CD4-positive, alpha-beta memory T cell (primary cell): ENCODE measurements at regions not wholly inside any gene's neighbourhood (a gene's known extent, or its start where the extent isn't known, plus 50 kb on each side); places are given as distances from the start of the nearest gene placed in this dataset.
A peak's percentile ranks its signal among the peaks of the same experiment; 100 is the strongest.

ENCODE experiments used
- CTCF ChIA-PET: fragments of 350-600 bp; sonication (Branson Sonifier 250); formaldehyde crosslinking; loops from one replicate; lab custom pipeline; 2021; ENCODE audit warnings: inconsistent platforms; ENCODE audit not compliant: partially characterized antibody; lab: Charles Lee
- POLR2A ChIA-PET: fragments of 350-600 bp; sonication (Branson Sonifier 250); formaldehyde crosslinking; loops from one replicate; lab custom pipeline; 2021; ENCODE audit not compliant: partially characterized antibody; lab: Charles Lee
- DNase-seq, 5 donors: peaks; one replicate each; pipeline versions ENCODE4 v3.0.0 to v3.0.0-alpha.2; 2020 to 2022; ENCODE audit warnings: mixed read lengths in 1 of 5
- H3K27ac ChIP-seq: one replicate; pipeline ENCODE4 v1.7.0; 2013; ENCODE audit warnings: low read depth, low read length
- H3K27me3 ChIP-seq: 2 replicates; pipeline ENCODE4 v1.7.0; 2013; ENCODE audit warnings: mild to moderate bottlenecking, low read length, moderate library complexity; ENCODE audit not compliant: insufficient read depth
- H3K36me3 ChIP-seq: 2 replicates; pipeline ENCODE4 v1.7.0; 2013; ENCODE audit warnings: mild to moderate bottlenecking, low read length, moderate library complexity; ENCODE audit not compliant: insufficient read depth
- H3K4me1 ChIP-seq: 2 replicates; pipeline ENCODE4 v1.7.0; 2013; ENCODE audit warnings: mild to moderate bottlenecking, low read length, moderate library complexity; ENCODE audit not compliant: insufficient read depth
- H3K4me3 ChIP-seq, 2 donors: one replicate each; pipeline ENCODE4 v1.7.0; 2013; ENCODE audit warnings: low read length in 2 of 2, mild to moderate bottlenecking in 1 of 2
- H3K9me3 ChIP-seq, 2 donors: one replicate each; pipeline ENCODE4 v1.7.0; 2013; ENCODE audit warnings: low read length in 2 of 2, control low read depth in 1 of 2; ENCODE audit not compliant: control insufficient read depth in 1 of 2
- H3K27ac Mint-ChIP-seq, 7 donors: one replicate each; pipeline ENCODE4 v1.8.0; 2020 to 2021; ENCODE audit warnings: mixed read lengths in 7 of 7, mild to moderate bottlenecking in 6 of 7, inconsistent platforms in 3 of 7, moderate library complexity in 3 of 7
- H3K27me3 Mint-ChIP-seq, 2 donors: one replicate each; pipeline ENCODE4 v1.8.0; 2020 to 2021; ENCODE audit warnings: mixed read lengths in 2 of 2
- H3K36me3 Mint-ChIP-seq, 2 donors: one replicate each; pipeline ENCODE4 v1.8.0; 2020 to 2021; ENCODE audit warnings: mixed read lengths in 2 of 2, inconsistent platforms in 1 of 2, mild to moderate bottlenecking in 1 of 2
- H3K4me1 Mint-ChIP-seq, 4 donors: one replicate each; pipeline ENCODE4 v1.8.0; 2020 to 2021; ENCODE audit warnings: mixed read lengths in 4 of 4, mild to moderate bottlenecking in 1 of 4
- H3K4me3 Mint-ChIP-seq, 8 donors: one replicate each; pipeline ENCODE4 v1.8.0; 2020 to 2021; ENCODE audit warnings: mixed read lengths in 8 of 8, mild to moderate bottlenecking in 7 of 8, moderate library complexity in 6 of 8, inconsistent platforms in 3 of 8
- H3K9me3 Mint-ChIP-seq, 8 donors: one replicate each; pipeline ENCODE4 v1.8.0; 2020 to 2021; ENCODE audit warnings: mixed read lengths in 8 of 8, mild to moderate bottlenecking in 5 of 8, inconsistent platforms in 3 of 8, moderate library complexity in 1 of 8
- intact Hi-C: fragments of 100-400 bp; cut with micrococcal nuclease; formaldehyde crosslinking; loops from one replicate; pipeline ENCODE4 v1.15.1; 2023

DNA sequence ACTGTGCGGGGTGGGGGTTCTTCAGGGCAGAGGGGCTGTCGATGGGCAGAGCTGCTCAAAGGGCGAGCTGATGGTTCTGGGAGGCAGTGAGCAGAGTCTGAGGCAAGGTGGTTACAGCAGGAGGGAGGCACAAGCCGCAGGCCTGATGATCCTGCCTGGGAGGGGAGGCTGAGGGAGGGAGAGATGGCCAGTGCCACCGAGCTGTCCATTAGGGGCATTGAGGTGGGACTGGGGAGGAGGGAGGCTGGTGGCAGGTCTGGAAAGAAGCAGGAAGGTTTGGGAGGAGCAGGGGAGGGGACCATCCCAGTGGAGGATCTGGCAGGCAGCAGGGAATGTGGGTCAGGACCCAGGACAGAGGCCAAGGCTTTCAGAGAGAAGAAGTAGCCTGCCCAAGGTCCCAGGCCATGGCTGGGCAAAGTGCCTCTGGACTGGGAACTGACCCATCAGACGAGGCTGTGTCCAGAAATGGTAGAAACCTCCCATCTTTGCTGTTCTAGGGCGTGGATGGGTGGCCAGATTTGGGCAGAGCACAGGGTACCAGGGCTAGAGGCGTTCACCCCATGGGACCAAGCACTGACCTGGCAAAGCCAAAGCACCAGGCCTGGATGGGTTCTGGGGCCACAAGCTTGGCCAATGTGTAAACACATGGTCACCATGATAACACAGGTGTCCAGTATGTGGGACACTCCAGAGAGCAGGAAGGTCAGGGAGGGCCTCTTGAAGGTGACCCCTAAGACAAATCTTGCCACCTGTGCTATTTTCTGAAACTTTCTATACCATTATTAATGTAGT is 55.5 kb downstream of the INHBB start:
- Mint-ChIP-seq H3K4me1 (no peaks in the 10 kb centered on the region), H3K27me3 (peaks cover 7 to 15% of the 10 kb centered on the region in 2 donors), H3K4me3 (no peak overlapping the region), H3K9me3 (peaks cover 0 to 4% (median under 1%) of the 10 kb centered on the region in 8 donors), H3K27ac (no peak overlapping the region), H3K36me3 (no peaks in the 10 kb centered on the region)
- Histone ChIP-seq H3K4me1 (no peaks in the 10 kb centered on the region), H3K27ac (no peak overlapping the region), H3K4me3 (no peak overlapping the region), H3K36me3 (no peaks in the 10 kb centered on the region), H3K9me3 (no peaks in the 10 kb centered on the region), H3K27me3 (no peaks in the 10 kb centered on the region)
- ChIA-PET POLR2A (no interaction called here), CTCF (no interaction called here)
- no peak for DNase-seq
- intact Hi-C loops, result no loop called here

DNA sequence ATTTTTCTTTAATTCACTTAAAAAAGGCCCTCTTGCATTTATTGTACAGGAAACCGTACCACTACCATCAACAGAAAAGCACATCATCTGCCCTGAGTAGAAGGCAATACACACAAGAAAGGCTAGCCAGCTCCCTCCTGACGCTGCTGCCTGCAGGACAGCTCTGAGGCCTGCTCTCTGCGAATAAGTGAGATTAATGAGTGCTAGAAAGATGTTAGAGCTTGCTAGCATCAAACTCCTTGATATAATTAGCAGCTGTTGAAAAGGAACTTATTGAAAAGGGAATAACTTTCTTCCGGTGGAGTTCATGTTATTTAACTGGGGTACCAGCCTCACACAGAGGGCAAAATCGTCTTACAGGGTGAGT is 56.1 kb downstream of the INHBB start:
- no peaks in the 10 kb centered on the region for H3K4me1 Mint-ChIP-seq
- H3K9me3 Mint-ChIP-seq, result peaks cover 0 to 7% (median 1%) of the 10 kb centered on the region in 8 donors
- intact Hi-C loops, result no loop called here
- no peak overlapping the region for H3K4me3 Mint-ChIP-seq
- H3K36me3 ChIP-seq, result no peaks in the 10 kb centered on the region
- peaks cover 7 to 13% of the 10 kb centered on the region in 2 donors for H3K27me3 Mint-ChIP-seq
- ChIA-PET POLR2A (no interaction called here), CTCF (no interaction called here)
- no peak for DNase-seq
- no peaks in the 10 kb centered on the region for H3K9me3 ChIP-seq
- no peaks in the 10 kb centered on the region for H3K4me1 ChIP-seq
- no peaks in the 10 kb centered on the region for H3K36me3 Mint-ChIP-seq
- no peak overlapping the region for H3K27ac ChIP-seq
- H3K27me3 ChIP-seq, result no peaks in the 10 kb centered on the region
- no peak overlapping the region for H3K27ac Mint-ChIP-seq
- H3K4me3 ChIP-seq, result no peak overlapping the region

DNA sequence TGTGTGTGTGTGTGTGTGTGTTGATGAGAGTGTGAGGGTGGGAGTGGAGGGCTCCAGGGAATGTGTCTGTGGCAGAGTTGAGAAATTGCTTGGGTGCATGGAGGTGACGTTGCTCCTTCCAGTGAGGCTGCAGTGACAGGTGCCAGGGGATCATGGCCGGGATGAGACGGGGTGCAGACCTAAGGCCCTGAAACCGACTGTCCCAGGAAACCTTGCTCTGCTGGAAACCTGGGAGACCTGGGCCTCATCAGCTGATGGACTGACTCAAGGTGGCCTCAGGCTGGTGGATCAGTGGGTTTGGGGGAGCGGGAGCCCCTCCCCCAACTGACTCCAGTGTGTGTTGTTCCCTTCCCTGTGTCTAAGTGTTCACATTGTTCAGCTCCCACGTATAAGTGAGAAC is 56.6 kb downstream of the INHBB start:
- H3K9me3 ChIP-seq, result no peaks in the 10 kb centered on the region

DNA sequence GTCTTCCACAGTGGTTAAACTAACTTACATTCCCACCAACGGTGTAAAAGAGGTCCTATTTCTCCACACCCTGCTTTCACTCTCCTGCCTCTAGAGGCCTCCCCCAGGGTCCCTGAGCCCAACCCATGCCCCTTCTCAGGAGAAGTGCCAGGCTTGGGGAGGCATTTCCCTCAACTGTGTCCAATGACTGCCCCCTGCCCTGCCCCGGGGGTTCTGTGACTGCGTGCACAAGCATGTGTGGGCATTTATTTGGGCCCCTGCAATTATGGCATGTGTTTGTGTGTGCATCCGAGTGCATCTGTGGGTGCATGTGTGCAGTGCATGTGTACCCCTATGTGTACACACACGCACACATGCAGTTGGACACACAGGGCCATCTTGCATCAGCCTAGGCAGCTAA is 57.3 kb downstream of the INHBB start:
- CTCF ChIA-PET, result no interaction called here
- Histone ChIP-seq H3K9me3 (no peaks in the 10 kb centered on the region), H3K4me1 (no peaks in the 10 kb centered on the region), H3K4me3 (no peak overlapping the region), H3K27me3 (no peaks in the 10 kb centered on the region), H3K36me3 (no peaks in the 10 kb centered on the region), H3K27ac (no peak overlapping the region)
- Mint-ChIP-seq H3K27ac (no peak overlapping the region), H3K36me3 (no peaks in the 10 kb centered on the region), H3K9me3 (peaks cover 0 to 11% (median 4%) of the 10 kb centered on the region in 8 donors), H3K4me1 (no peaks in the 10 kb centered on the region), H3K4me3 (no peak overlapping the region), H3K27me3 (peaks cover 5 to 7% of the 10 kb centered on the region in 2 donors)
- POLR2A ChIA-PET, result no interaction called here
- intact Hi-C loops, result no loop called here
- DNase-seq, result no peak

More for the DNA sequence above, 56.6 kb downstream of the INHBB start:
- peaks cover 7 to 11% of the 10 kb centered on the region in 2 donors for H3K27me3 Mint-ChIP-seq
- no peak for DNase-seq
- H3K9me3 Mint-ChIP-seq, result peaks cover 0 to 9% (median 2%) of the 10 kb centered on the region in 8 donors
- H3K4me1 Mint-ChIP-seq, result no peaks in the 10 kb centered on the region
- Histone ChIP-seq H3K4me3 (no peak overlapping the region), H3K27me3 (no peaks in the 10 kb centered on the region), H3K4me1 (no peaks in the 10 kb centered on the region), H3K27ac (no peak overlapping the region), H3K36me3 (no peaks in the 10 kb centered on the region)
- no peak overlapping the region for H3K27ac Mint-ChIP-seq
- H3K4me3 Mint-ChIP-seq, result peak overlapping the region in 1 of 8 donors; percentile 27
- POLR2A ChIA-PET, result no interaction called here
- intact Hi-C loops, result no loop called here
- CTCF ChIA-PET, result no interaction called here
- H3K36me3 Mint-ChIP-seq, result no peaks in the 10 kb centered on the region

DNA sequence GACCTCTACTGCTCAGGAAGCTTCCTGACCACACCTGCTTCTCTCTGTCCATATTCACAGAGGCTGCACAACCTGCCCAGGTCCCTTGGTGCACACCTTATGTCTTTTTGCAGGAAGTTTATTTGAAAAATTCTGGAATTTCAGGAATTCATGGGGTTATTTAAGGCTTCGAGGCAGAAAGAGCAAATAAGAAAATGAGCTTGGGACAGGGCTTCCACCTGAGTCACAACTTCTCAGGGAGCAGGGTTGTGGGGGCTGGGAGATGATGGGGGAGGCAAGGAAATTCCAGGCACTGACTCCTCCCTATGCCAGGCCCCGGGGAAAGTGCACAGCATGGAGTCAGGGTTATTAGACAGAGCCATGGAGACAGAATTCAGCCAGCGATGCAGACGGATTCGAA is 57.7 kb downstream of the INHBB start:
- Mint-ChIP-seq H3K36me3 (no peaks in the 10 kb centered on the region), H3K4me1 (no peaks in the 10 kb centered on the region), H3K4me3 (no peak overlapping the region), H3K9me3 (peaks cover 0 to 15% (median 5%) of the 10 kb centered on the region in 8 donors), H3K27ac (no peak overlapping the region), H3K27me3 (peaks cover 3 to 5% of the 10 kb centered on the region in 2 donors)
- H3K9me3 ChIP-seq, result no peaks in the 10 kb centered on the region
- H3K4me1 ChIP-seq, result no peaks in the 10 kb centered on the region
- H3K27ac ChIP-seq, result no peak overlapping the region
- H3K36me3 ChIP-seq, result no peaks in the 10 kb centered on the region
- H3K4me3 ChIP-seq, result no peak overlapping the region
- DNase-seq, result no peak
- CTCF ChIA-PET, result no interaction called here
- POLR2A ChIA-PET, result no interaction called here
- no peaks in the 10 kb centered on the region for H3K27me3 ChIP-seq
- intact Hi-C loops, result no loop called here

DNA sequence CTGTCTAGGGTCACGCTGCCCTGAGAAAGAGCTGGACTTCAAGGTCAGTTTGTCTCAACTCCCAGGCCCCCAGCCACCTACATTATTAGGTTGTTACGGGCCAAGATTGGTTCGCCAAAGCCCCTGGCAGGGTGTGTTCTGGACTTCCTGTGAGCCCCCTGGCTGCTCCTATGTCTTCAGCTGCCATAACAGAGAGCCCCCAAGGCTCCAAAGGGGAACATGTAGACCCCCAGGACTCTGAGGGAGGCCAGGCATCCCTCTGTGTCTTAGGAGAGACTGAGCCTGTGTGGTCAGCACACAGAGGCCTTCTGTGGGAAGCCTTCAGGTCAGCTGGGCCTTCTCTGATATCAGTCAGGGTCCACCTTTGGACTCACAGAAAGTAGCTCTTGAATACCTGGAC is 58.3 kb downstream of the INHBB start:
- ChIA-PET CTCF (no interaction called here), POLR2A (no interaction called here)
- H3K4me3 Mint-ChIP-seq, result no peak overlapping the region

DNA sequence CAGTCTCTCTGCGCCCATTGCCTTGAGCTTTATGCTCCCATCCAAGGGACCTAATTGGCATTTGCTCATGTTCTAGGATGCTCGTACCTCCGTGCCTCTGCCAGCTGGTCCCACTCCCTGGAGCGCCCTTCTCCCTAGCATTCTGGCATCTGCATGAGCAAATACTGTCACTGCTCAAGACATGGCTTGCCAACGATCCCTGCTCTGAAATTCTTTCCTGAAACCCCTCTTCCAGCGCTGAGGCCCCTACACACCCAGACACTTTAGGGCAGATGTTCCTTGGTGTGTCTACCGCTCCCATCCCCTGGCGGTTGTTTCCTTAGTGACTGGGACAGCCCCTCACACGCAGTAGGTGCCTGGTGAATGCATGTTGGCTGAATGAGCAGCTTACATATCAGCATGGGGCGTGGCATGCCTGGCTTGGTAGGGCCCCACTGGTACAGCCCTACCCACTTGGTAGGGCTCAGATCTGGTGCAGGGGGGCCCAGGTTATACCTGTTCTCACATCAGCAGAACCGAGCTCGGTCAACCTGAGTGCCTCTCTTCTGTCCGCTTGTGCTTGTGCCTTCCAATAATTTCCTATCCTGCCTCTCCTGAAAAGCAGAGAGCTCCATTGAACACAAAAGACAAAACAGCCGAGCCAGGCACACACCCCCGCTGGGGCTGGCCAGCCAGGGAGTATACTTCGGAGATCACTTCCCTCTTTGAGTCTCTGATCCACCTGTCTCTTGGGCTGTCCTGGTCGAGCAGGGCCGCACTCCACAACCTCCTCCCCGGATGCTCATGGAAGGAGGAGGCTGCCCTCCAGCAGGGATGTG is 59.2 kb downstream of the INHBB start:
- H3K27ac ChIP-seq, result no peak overlapping the region
- H3K27ac Mint-ChIP-seq, result no peak overlapping the region
- H3K9me3 Mint-ChIP-seq, result peaks cover 0 to 18% (median 9%) of the 10 kb centered on the region in 8 donors
- intact Hi-C loops, result no loop called here
- POLR2A ChIA-PET, result no interaction called here
- no peak overlapping the region for H3K4me3 Mint-ChIP-seq
- H3K27me3 ChIP-seq, result no peaks in the 10 kb centered on the region
- no peaks in the 10 kb centered on the region for H3K36me3 ChIP-seq
- no peaks in the 10 kb centered on the region for H3K36me3 Mint-ChIP-seq
- DNase-seq, result no peak
- CTCF ChIA-PET, result no interaction called here
- H3K4me3 ChIP-seq, result no peak overlapping the region
- peaks cover 1 to 3% of the 10 kb centered on the region in 2 donors for H3K27me3 Mint-ChIP-seq
- no peaks in the 10 kb centered on the region for H3K4me1 ChIP-seq
- H3K4me1 Mint-ChIP-seq, result no peaks in the 10 kb centered on the region
- H3K9me3 ChIP-seq, result peaks cover 0 to 3% of the 10 kb centered on the region in 2 donors

More for the DNA sequence above, 58.3 kb downstream of the INHBB start:
- Mint-ChIP-seq H3K4me1 (no peaks in the 10 kb centered on the region), H3K27ac (no peak overlapping the region), H3K27me3 (peaks cover 3 to 5% of the 10 kb centered on the region in 2 donors), H3K36me3 (no peaks in the 10 kb centered on the region), H3K9me3 (peaks cover 0 to 18% (median 8%) of the 10 kb centered on the region in 8 donors)
- Histone ChIP-seq H3K27ac (no peak overlapping the region), H3K27me3 (no peaks in the 10 kb centered on the region), H3K4me3 (no peak overlapping the region), H3K36me3 (no peaks in the 10 kb centered on the region), H3K4me1 (no peaks in the 10 kb centered on the region), H3K9me3 (no peaks in the 10 kb centered on the region)
- intact Hi-C loops, result no loop called here
- DNase-seq, result no peak
